AG08396 (cell line): ENCODE measurements at regions not wholly inside any gene's neighbourhood (a gene's known extent, or its start where the extent isn't known, plus 50 kb on each side); places are given as distances from the start of the nearest gene placed in this dataset.
"Not testable (repeated sequence)": the region's sequence is repeated elsewhere in the genome, so short reads cannot be mapped to it uniquely, and the experiment has no call there.

Experiments used
- DNase-seq: peaks from one replicate; pipeline ENCODE4 v3.0.0; 2012; ENCODE audit warnings: low spot score, mixed read lengths

DNA sequence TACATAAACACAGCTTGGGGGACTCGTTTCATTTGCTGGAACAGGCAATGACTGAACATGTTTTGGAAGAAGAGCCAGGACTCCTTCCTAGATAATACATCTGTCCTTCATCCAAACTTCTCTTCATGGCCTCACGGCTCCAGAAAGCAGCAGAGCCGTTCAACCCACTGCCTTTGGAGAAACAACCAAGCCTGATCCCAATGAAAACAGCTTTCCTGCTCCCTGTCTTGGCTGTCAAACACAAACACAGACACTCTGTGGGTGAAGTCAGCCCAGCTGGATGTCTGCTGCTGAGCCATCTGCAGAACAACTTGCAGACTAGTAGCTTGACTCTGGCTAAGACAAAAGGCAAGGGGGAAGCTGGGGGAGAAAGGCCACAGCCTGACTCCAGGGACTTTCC, 345.1 kb upstream of the PSMD7 start:
- peak; percentile 11 for DNase-seq

DNA sequence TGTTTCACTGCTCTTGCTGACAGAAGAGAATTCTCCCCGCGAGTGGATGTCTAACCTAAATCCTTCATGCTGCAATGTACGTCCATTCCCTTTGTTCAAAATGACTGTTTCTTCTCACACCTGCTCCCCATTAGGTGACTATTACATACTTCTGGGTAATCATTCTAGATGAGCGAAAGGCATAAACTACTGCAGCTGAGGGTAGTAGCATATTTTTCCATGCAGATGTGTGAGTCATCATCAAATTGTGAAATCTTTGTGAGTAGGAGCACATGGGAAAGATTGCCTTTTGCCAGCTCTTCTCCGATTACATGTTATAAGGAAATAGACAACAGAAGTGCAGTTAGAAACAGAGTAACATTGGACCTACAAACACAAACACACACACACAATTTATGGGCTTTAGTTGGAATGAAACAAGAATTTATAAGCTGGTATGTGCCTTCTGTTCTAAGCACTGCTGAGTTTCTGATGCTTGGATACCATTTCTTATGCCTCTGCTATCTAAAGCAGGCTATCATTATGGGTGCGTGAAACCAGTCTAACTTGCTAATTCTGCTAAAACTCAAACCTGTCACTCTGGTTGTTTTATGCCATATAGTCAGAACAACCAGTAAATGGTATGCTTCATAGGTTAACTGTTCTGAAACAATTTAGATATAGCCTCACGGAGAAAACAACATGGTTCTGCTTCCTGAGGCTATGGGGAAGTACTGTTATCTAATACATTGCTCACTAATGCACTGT, 346.9 kb upstream of the PSMD7 start:
- DNase-seq = peak; percentile 60

DNA sequence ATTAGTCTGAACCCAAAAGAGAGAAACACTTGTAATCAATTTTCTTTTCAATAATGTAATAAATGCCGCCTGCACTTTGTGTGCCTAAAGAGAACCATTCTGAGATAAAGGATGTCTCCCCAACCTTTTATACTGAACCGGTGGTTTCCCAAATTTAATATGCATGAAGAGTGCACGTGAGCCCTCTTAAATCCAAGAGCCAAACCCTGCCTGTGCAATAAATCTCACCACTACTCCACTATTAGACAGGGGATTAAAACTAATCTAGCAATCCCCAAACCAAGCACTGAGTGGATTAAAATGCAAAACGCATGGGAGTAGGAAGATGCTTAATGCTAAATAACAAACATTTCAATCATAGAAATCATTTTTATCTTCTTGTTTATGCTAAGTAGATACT, 351.0 kb upstream of the PSMD7 start:
- no peak for DNase-seq

DNA sequence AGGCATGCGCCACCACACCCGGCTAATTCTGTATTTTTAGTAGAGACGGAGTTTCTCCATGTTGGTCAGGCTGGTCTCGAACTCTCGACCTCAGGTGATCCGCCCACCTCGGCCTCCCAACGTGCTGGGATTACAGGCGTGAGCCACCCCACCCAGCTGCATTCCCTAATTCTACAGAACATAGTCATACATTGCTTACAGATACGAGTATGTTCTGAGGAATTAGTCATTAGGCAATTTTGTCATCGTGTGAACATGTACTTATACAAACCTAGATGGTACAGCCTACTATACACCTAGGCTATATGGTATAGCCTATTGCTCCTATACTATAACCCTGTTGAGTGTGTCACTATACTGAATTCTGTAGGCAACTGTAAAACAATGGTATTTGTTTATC, 353.4 kb upstream of the PSMD7 start:
- not testable (repeated sequence) for DNase-seq

DNA sequence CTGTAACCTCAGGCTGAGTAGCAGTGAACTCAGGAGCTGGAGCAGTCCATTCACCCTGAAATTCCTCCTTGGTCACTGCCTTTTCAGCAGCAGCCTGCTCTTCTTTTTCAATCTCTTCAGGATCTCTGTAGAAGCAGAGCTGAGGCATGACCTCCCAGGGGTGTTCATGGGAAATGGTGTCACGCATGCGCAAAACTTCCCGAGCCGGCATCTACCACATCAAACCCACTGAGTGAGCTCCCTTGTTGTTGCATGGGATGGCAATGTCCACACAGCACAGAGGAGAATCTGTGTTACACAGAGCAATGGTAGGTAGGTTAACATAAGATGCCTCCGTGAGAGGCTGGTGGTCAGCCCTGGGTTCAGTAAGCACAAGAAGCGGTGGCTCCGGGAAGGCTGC, 355.8 kb upstream of the PSMD7 start:
- not testable (repeated sequence) for DNase-seq

DNA sequence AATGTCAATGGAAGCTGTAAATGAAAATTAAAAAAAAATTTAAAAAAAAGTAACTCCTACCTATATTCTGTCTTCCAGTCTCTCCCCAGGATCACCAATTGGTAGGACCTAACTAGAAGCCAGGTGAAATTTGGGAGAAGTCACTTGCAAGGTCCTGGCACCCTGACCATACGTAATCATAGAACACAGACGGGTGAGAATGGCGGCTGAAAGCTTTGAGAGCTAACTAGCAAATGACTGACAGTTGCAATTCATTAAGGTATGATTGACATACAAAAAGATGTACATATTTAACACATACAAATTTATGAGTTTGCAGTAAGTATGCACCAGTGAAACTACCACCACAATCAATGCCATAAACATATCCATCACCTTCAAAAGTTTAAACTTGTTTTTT, 372.7 kb upstream of the PSMD7 start:
- no peak for DNase-seq

DNA sequence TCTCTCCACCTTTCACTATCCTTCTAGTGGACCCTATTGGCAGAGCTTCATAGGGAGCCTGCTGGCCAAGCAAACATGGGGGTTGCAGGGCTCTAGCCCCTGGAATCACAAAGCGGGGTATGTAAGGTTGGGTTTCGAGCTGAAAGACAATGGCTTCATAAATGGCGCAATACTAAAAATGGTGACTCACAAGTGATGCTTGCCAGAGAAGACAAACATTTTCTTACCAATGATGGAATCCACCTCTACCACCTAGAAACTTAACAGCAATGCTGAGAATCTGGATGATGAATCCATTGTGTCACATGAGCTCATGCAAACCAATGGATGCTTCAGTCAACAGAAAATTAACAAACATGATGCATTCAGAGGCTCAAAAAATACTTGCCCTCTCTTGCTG, 375.3 kb upstream of the PSMD7 start:
- DNase-seq = no peak

DNA sequence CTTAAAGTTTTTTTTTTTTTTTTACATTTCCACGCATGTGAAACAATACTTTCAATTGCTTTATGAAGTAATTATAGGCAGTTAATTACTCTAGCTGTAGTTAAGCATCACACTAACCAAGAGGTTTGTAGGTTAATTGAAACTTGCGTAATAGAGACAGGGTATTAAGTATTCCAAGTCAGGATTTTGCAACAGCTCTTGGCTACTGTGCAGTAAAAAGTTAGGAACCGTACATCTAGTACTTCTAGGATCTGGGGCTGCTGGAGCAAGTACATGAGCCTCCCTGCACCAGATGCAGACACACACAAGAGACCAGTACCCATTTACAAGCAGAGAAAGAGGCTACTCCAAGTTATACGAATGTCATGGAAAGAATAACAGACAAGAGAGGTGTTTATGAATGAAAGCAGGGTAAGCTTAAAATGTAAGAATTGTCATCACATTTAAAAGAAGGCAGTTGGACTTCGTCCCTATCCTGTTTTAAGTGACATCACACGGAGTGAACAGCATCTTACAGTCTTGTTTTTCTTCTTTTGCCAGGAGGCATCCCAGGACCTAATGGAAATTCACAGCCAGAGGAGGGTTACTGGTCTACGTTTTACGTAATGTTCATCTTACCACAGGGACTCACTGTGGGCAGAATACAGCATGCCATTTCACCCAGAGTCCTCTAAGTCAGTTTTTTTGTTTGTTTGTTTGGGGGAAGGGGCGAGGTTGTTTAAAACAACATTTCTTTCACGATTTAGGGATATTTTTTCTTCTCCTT, 379.6 kb upstream of the PSMD7 start:
- no peak for DNase-seq

DNA sequence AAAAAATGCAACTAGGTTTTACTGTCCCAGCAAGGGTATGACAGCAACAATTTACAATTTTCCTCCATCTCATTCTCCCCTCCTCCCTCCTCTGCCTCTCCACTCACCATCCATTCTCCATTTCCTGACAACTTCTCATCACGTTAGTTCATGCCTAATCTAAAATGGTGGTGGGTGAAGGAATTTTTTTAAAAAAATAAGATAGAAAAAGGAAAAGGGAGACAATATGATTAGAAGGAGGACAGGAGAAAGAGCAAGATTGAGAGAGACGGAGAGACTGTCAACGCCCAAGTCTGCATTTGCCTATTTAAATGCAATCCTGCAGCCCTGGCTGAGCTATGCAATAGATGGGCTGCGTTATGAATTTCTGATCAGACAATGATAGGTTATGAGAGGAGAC, 380.7 kb upstream of the PSMD7 start:
- no peak for DNase-seq

DNA sequence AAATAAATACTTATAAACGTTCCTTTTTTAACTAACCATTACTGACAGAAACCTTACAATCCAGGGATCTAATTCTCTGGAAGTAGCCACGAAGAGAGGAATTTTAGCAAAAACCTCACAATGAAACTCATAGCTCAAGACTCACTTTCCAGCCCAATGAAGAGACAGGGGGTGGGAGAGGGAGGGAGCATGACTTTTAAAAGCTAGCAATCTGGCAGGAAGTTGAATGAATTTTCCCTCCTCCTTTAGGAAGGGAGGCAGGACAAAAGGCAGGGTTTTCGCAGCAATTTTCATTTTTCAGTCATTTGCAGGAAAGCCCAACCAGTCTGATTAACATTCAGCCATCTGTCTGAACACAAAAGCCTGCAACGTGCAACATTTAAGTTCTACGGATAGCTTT, 381.5 kb upstream of the PSMD7 start:
- DNase-seq = no peak

DNA sequence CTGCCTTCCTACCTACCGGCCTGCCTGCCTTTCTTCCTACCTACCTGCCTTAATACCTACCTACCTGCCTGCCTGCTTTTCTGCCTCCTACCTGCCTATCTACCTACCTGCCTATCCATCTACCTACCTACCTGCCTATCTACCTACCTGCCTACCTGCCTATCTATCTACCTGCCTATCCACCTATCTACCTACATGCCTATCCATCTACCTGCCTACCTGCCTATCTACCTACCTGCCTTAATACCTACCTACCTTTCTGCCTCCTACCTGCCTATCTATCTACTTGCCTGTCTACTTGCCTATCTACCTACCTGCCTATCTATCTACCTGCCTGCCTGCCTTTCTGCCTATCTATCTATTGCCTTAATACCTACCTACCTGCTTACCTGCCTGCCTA, 383.8 kb upstream of the PSMD7 start:
- DNase-seq = no peak

DNA sequence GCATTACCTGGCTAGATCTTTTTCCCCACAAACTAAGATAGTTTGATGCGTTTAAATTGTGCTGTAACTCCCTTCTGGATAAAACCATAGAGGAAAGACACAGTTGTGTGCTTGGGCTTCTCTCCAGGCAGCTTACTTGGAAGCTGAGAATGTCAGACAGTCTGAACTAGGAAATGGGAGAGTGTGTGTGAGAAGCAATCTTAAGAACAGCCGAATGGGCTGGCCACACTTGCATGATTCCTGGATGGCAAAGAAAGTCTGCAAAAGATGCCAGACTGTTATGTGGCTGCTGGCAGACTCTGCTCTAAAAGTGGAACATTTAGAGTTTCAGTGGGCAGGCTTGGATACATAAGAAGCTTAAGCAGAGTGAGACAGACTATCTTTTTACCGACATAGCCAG, 384.3 kb upstream of the PSMD7 start:
- no peak for DNase-seq

DNA sequence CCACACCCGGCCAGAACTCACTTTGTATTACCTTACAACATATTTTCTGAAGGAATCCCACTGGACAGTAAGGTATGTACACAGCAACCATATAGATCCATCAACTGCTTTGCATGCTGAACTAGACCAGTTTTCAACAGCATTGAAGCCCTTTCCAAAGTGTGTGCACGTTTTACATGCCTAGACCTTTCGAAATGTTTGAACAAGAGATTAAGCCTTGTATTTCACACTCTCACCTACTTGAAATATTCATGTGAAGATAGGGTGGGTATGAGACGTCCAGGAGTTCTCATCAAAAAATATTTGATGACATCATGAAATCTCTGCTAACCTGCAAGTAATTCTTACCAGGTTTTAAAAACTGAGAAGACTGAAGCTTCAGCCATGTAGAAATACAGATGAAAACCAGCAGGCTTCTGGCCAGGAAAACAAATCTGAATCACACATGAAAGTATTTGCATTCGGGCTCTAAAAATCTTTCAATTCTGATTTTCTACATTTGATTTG, 387.0 kb upstream of the PSMD7 start:
- no peak for DNase-seq

DNA sequence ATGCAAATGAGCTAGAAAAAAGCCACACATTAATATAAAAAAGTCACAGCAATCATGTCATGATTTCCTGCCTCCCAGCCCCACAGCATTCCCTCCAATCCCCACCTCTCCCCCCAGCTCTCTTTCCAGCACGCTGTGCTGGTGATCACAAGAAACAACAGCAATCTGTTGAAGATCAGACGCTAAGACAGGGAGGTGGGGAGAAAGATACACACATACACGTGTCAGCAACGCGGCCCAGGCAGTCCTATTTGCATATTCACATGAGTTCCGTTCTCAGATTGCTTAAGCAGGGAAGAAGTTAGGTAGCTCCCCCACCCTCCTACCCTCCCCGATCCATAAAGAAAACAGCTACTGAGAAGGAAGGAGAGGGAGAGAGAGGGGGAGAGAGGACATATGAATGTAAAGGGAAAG, 405.5 kb upstream of the PSMD7 start:
- no peak for DNase-seq

DNA sequence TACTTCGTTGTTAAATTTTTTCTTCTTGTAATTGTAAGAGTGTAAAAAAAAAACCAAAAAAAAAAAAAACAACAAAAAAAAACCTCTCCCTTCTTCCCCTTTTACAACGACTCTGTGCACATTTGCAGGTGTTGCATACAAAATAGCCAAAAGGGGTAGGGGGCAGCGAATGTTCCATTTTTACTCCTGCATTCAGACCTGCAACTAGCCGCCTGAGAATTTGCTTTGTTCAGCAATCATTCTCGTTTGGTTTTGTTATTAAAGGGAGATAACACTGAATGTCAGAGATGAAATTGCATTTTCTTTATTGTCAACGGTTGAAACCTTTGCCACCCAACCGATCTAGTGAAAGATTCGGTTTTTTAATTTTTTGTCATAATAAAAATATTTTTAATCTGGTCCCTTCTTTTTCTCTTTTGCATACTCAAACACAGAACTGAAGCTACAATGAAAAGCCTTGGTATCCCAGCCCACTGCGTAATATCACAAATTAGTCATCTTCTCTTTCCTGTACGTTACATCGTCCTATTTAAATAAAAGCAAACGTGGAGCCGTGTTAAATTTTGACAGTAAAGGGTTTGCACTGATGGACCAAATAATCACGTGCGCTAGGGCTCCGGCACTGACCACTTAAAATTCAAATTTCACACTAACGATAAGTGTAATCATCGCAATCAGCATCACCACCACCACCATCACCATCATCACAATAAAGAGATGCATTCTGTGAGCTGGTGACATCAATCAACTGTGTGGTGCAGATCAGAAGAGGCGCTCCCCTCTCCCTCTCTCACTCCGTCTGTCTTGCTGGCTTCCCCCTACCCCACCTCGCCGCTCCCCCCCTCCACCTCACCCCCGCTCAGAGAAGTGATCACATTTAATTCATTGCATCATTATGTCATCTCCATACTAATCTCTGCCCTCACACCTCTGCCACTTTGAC, 406.2 kb upstream of the PSMD7 start:
- DNase-seq = no peak

DNA sequence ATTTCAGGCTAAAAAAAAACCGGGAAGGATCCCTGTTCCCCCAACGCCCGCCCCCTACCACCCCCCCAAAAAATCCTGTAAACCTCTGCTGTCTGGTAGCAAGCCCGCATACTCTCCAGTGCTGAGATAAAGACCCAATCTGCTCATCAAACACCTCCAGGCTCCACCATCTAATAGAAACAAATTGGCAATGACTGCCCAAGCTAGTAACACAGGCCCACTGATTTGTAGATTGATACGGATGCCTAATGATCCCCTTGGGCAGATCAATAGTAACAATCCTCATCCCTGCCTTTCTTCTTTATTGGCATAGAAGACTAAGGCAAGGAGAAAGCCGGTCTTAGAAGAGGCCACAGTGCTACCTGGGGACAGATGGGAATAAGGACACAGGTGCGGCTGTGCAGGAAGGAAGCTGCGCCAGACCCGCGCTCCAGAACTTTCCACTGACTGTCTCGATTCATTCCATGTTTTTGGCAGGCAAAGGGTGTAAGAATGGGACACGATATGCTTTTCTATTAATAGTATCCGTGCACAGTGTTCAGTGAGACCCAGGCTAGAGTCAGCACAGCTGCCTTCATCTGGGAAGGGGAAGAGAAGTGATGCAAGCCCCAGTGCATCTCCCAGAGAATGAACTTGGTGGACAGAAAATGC, 407.6 kb upstream of the PSMD7 start:
- no peak for DNase-seq

DNA sequence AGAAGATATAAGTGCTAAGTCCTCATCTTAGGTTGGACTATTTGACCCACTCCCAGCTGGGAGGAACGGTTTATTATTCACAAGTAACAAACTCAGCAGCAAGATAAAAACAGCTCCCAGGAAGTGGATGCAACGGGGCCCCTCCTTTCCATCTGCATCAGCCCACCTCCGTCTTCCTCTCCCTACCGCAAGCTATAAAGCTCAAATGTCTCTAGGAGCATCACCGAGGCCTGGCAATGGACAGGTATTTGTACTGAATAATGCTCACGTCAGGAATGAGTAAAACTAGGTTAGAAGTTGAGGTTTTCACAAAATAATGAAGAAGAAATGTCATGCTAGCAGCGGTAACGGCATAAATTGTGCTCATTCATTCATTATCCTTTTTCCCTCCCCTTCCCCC, 408.7 kb upstream of the PSMD7 start:
- no peak for DNase-seq

DNA sequence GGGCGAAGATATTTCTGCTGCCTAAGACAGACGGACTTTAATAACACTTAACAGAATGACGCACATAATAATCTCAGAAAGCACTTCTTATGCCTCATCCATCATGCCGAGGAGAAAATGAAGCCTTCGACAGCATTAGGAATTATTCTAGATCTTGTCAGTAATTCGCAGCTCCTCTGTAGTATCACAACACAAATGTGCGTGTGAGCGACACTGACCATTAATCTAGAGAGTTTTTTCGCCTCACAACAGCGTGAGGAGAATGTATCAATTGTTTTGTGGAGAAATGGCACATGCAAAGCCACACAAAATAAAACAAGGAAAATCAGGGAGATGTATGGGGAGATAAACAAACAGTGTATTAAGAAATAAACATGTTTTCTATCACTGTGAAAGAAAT, 410.2 kb upstream of the PSMD7 start:
- DNase-seq = no peak

DNA sequence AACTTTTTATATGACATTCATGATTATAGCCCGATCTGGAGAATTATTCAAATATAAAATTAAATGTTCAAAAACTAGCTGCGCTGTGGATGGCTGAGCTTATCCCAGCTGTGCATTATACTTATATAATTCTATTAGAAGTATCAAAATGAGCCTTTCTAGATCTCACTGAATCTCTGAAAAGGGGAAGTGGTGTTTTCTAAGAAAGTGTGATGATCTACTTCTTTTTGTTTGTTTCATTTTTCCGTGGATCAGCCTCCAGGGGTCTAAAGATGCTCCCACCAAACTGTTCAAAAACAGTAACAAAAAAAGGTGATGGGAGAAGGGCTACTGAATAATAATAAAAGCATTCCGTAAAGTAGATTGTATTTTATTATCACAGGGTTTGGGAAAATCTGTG, 411.3 kb upstream of the PSMD7 start:
- no peak for DNase-seq

DNA sequence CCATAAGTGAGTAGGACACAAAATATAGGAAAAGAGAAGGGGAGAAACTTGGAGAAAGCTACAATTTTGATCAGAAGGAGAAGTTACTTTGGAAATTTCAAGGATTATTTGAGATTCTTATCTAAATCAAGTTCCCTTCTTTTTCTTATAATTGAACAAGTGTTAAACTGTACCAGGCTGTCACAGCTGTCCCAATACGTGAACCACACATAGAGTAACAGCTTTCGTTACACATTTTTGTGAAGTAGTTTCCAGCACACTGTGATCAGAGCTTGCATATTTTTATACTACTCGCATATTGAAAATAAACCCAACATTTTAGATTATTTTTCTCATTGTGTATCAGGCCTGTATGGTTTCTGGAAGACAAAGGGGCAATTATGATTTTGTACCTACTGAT, 412.8 kb upstream of the PSMD7 start:
- no peak for DNase-seq

DNA sequence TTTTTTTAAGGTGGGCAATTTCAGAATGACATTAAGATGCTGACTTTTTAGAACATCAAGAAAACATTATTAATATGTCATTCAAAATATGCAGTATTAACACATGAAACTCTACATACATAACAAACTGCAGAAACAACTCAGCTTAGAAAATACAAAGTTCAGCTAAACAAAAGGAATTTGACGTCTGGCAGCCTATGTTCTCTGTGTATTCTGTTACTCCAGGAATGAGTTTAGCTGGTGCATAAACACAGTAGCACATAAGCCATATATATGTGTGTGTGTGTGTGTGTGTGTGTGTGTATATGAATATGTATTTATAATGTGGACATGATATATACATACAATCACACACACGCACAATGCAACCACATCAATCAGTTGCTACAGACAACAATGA, 413.5 kb upstream of the PSMD7 start:
- DNase-seq = no peak

DNA sequence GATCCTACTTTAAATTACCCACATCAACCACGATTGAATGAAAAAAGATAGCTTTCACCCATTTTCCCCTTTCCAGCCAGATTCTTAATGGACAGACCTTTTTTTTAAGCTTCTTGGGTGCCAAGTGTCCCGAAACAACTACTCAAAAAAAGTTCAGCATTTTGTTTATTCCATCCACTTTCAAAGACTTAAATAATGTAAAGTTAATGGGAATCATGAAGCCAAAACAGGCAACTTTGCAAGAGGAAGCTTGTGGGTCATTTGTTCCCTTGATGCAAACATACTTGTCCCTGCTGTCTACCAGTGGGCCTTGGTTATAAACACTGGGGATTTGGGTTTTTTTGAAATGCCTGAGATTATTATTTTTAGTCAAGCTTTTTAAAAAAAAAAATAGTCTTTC, 414.0 kb upstream of the PSMD7 start:
- no peak for DNase-seq
